GM23248 (cell line): ENCODE measurements at regions not wholly inside any gene's neighbourhood (a gene's known extent, or its start where the extent isn't known, plus 50 kb on each side); places are given as distances from the start of the nearest gene placed in this dataset.

Experiments
- EZH2 ChIP-seq: fragments of 200-600 bp; sonication (generic); IDR thresholded peaks from 2 replicates; pipeline ENCODE4 v1.6.1; 2018; ENCODE audit warnings: antibody characterized with exemption, mild to moderate bottlenecking; ENCODE audit not compliant: insufficient read depth, poor library complexity, severe bottlenecking
- EZH2phosphoT487 ChIP-seq: fragments of 200-600 bp; sonication (generic); IDR thresholded peaks from 2 replicates; pipeline ENCODE4 v1.6.1; 2018; ENCODE audit warnings: antibody characterized with exemption, moderate library complexity, mild to moderate bottlenecking, low read depth; ENCODE audit not compliant: insufficient read depth

GRCh38 chr2:107757223-107757622 is 69.5 kb upstream of the RGPD4 start:
- TF ChIP-seq EZH2phosphoT487 = no peak
- no peak for TF ChIP-seq EZH2
